Caco-2 (cell line): ENCODE measurements at regions not wholly inside any gene's neighbourhood (a gene's known extent, or its start where the extent isn't known, plus 50 kb on each side); places are given as distances from the start of the nearest gene placed in this dataset.

ENCODE experiments used
- BruUV-seq: library from RNA; stranded (reverse); fragments of 400-500 nt; replicated peaks from 2 replicates; lab custom pipeline; 2021; lab: Mats Ljungman, UMichigan
- CTCF ChIA-PET: fragments of 300-600 bp; sonication (Branson Sonifier 250); formaldehyde crosslinking; loops from one replicate; lab custom pipeline; 2022; ENCODE audit warnings: antibody characterized with exemption; lab: Charles Lee
- POLR2A ChIA-PET: fragments of 300-600 bp; sonication (Branson Sonifier 250); formaldehyde crosslinking; loops from one replicate; lab custom pipeline; 2022; ENCODE audit warnings: antibody characterized with exemption; lab: Charles Lee
- DNase-seq, 2 experiments: peaks; one replicate each; pipeline versions ENCODE4 v3.0.0 to v3.0.0-alpha.2; 2020 to 2022
- H3K27me3 ChIP-seq: replicated peaks from 2 replicates; pipeline ENCODE4 v1.6.0; 2011; ENCODE audit warnings: low read length; ENCODE audit not compliant: control insufficient read depth, insufficient read depth
- H3K36me3 ChIP-seq: 2 replicates; pipeline ENCODE4 v1.5.1; 2011; ENCODE audit warnings: low read length; ENCODE audit not compliant: control insufficient read depth, insufficient read depth
- H3K4me1 ChIP-seq: fragments of 250-450 bp; sonication (Bioruptor Pico); 2 replicates; pipeline ENCODE4 v1.5.1; 2020; ENCODE audit warnings: mild to moderate bottlenecking
- H3K4me3 ChIP-seq: 2 replicates; pipeline ENCODE4 v1.5.1; 2011; ENCODE audit warnings: low read depth, mild to moderate bottlenecking, control low read depth, low read length
- H3K9me3 ChIP-seq: fragments of 250-450 bp; sonication (Bioruptor Pico); 2 replicates; pipeline ENCODE4 v1.5.1; 2020; ENCODE audit warnings: mild to moderate bottlenecking, moderate library complexity
- H3K27ac Mint-ChIP-seq: one replicate; pipeline ENCODE4 v1.8.0; 2022; ENCODE audit warnings: mixed read lengths; ENCODE audit not compliant: unreplicated experiment
- H3K27me3 Mint-ChIP-seq: one replicate; pipeline ENCODE4 v1.8.0; 2022; ENCODE audit warnings: mixed read lengths; ENCODE audit not compliant: insufficient read depth, unreplicated experiment
- H3K36me3 Mint-ChIP-seq: one replicate; pipeline ENCODE4 v1.8.0; 2022; ENCODE audit warnings: mild to moderate bottlenecking, mixed read lengths; ENCODE audit not compliant: insufficient read depth, unreplicated experiment
- H3K4me1 Mint-ChIP-seq: one replicate; pipeline ENCODE4 v1.8.0; 2022; ENCODE audit warnings: low read depth, mixed read lengths; ENCODE audit not compliant: unreplicated experiment
- H3K4me3 Mint-ChIP-seq: one replicate; pipeline ENCODE4 v1.8.0; 2022; ENCODE audit warnings: mild to moderate bottlenecking, moderate library complexity, mixed read lengths; ENCODE audit not compliant: unreplicated experiment
- H3K9me3 Mint-ChIP-seq: one replicate; pipeline ENCODE4 v1.8.0; 2022; ENCODE audit warnings: mixed read lengths; ENCODE audit not compliant: unreplicated experiment
- intact Hi-C: fragments of 100-400 bp; cut with micrococcal nuclease; formaldehyde crosslinking; loops from one replicate; pipeline ENCODE4 v1.10.0; 2022; ENCODE audit not compliant: unreplicated experiment
- TF ChIP-seq, protein P1 (sequence below), 2 experiments: fragments of 200-600 bp in 1 of 2; IDR thresholded peaks; 1 replicate in 1 of 2; 2 replicates in 1 of 2; pipeline versions ENCODE4 v1.5.1 to v1.8.0; 2011 to 2022; ENCODE audit warnings: antibody characterized with exemption in 1 of 2, control low read depth in 1 of 2, inconsistent platforms in 1 of 2, low read depth in 1 of 2, low read length in 1 of 2, mild to moderate bottlenecking in 1 of 2, moderate library complexity in 1 of 2; ENCODE audit not compliant: insufficient read depth in 1 of 2, severe bottlenecking in 1 of 2, unreplicated experiment in 1 of 2

DNA sequence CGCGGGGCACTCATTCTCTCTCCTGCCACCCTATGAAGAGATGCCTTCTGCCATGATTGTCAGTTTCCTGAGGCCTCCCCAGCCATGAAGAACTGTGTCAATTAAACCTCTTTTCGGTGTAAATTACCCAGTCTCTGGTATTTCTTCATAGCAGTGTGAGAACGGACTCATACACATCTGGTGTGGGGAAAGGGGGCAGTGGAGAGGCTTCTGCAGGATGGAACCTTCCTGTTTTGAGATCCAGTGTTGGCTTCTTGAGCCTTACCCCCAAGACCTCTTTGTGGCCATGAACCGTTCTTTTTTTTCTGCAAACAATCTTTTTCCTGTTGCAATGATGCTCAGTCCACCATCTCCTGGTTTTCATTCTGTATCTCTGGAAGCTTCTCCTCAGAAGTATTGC is 248.4 kb downstream of the PRDM2 start:
- Mint-ChIP-seq H3K36me3 (no peaks in the 10 kb centered on the region), H3K4me1 (no peaks in the 10 kb centered on the region), H3K27ac (no peak overlapping the region), H3K9me3 (no peaks in the 10 kb centered on the region), H3K27me3 (peaks cover 7% of the 10 kb centered on the region), H3K4me3 (no peak overlapping the region)
- intact Hi-C loops: no loop called here
- POLR2A ChIA-PET: no interaction called here
- H3K4me3 ChIP-seq: no peak overlapping the region
- CTCF ChIA-PET: no interaction called here
- H3K9me3 ChIP-seq: no peaks in the 10 kb centered on the region
- DNase-seq: no peak
- H3K4me1 ChIP-seq: no peaks in the 10 kb centered on the region
- no peaks in the 10 kb centered on the region for H3K27me3 ChIP-seq
- H3K36me3 ChIP-seq: no peaks in the 10 kb centered on the region
- TF ChIP-seq, protein P1, sequence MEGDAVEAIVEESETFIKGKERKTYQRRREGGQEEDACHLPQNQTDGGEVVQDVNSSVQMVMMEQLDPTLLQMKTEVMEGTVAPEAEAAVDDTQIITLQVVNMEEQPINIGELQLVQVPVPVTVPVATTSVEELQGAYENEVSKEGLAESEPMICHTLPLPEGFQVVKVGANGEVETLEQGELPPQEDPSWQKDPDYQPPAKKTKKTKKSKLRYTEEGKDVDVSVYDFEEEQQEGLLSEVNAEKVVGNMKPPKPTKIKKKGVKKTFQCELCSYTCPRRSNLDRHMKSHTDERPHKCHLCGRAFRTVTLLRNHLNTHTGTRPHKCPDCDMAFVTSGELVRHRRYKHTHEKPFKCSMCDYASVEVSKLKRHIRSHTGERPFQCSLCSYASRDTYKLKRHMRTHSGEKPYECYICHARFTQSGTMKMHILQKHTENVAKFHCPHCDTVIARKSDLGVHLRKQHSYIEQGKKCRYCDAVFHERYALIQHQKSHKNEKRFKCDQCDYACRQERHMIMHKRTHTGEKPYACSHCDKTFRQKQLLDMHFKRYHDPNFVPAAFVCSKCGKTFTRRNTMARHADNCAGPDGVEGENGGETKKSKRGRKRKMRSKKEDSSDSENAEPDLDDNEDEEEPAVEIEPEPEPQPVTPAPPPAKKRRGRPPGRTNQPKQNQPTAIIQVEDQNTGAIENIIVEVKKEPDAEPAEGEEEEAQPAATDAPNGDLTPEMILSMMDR (IDR thresholded peaks at IDR 0.05; ENCODE audit: insufficient read depth in 1 of 2, low read depth in 1 of 2, low read length in 1 of 2, severe bottlenecking in 1 of 2, unreplicated experiment in 1 of 2): no peak
- no TSS peak for BruUV-seq

DNA sequence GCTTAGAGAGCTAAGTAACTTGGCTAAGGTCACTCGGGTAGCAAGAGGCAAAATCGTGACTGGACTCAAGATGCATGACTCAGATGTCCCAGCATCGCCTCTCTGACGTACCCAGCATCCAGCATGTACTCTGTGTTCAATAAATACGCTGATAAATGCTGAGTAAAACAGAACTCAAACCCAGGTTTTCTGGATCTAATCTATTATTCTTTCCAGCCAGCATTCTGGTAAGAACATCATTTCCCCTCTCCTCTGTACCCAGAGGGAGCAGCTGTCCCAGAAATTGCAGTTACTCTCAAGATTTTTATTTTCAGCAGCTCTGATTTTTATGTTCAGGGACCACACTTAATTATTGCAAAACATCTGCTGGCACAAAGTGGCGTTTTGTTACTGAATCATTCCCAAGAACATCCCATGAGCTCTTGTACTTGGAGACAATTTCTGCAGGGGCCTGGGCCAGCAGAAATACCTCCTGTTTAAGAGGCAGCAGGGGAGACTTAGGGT is 249.0 kb downstream of the PRDM2 start:
- Histone ChIP-seq H3K4me3 (no peak overlapping the region), H3K9me3 (no peaks in the 10 kb centered on the region), H3K4me1 (no peaks in the 10 kb centered on the region), H3K36me3 (no peaks in the 10 kb centered on the region), H3K27me3 (no peaks in the 10 kb centered on the region)
- BruUV-seq: no TSS peak
- Mint-ChIP-seq H3K27ac (no peak overlapping the region), H3K27me3 (peaks cover 7% of the 10 kb centered on the region), H3K4me3 (no peak overlapping the region), H3K4me1 (no peaks in the 10 kb centered on the region), H3K9me3 (no peaks in the 10 kb centered on the region), H3K36me3 (no peaks in the 10 kb centered on the region)
- TF ChIP-seq, protein P1 (IDR thresholded peaks at IDR 0.05; ENCODE audit: insufficient read depth in 1 of 2, low read depth in 1 of 2, low read length in 1 of 2, severe bottlenecking in 1 of 2, unreplicated experiment in 1 of 2): no peak
- no peak for DNase-seq
- ChIA-PET CTCF (no interaction called here), POLR2A (no interaction called here)
- intact Hi-C loops: no loop called here

DNA sequence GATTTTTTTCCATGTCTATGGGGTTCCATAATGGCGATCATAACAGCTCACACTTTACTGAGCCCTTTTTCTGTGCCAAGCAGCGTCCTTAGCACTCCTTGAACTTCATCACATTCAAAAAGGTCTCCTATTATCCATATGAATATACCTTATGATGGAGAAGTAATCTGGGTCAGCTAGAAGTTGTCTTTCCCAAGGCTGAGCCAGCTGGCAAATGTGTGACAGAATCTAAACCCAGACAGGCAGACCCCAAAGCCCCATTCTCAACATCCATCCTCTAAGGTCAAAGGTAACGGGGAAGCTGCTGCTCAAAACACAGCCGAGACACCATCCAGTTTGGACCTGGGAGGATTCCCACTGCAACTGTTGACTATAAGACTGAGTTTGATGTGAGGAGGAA is 249.6 kb downstream of the PRDM2 start:
- H3K9me3 Mint-ChIP-seq: no peaks in the 10 kb centered on the region
- no peaks in the 10 kb centered on the region for H3K4me1 ChIP-seq
- no peaks in the 10 kb centered on the region for H3K36me3 ChIP-seq
- H3K27me3 ChIP-seq: no peaks in the 10 kb centered on the region
- ChIA-PET CTCF (no interaction called here), POLR2A (no interaction called here)
- H3K27me3 Mint-ChIP-seq: peaks cover 7% of the 10 kb centered on the region
- H3K4me3 Mint-ChIP-seq: no peak overlapping the region
- H3K9me3 ChIP-seq: no peaks in the 10 kb centered on the region
- no TSS peak for BruUV-seq
- no peak for DNase-seq
- no peak overlapping the region for H3K27ac Mint-ChIP-seq
- no peak overlapping the region for H3K4me3 ChIP-seq
- no peaks in the 10 kb centered on the region for H3K4me1 Mint-ChIP-seq
- no peaks in the 10 kb centered on the region for H3K36me3 Mint-ChIP-seq
- intact Hi-C loops: no loop called here
- TF ChIP-seq, protein P1 (IDR thresholded peaks at IDR 0.05; ENCODE audit: insufficient read depth in 1 of 2, low read depth in 1 of 2, low read length in 1 of 2, severe bottlenecking in 1 of 2, unreplicated experiment in 1 of 2): no peak
